GM12878 (cell line): ENCODE measurements at regions not wholly inside any gene's neighbourhood (a gene's known extent, or its start where the extent isn't known, plus 50 kb on each side); places are given as distances from the start of the nearest gene placed in this dataset.

ENCODE experiments used
- ATAC-seq: fragments of 200-7000 bp; cut with Tn5 transposase; 3 replicates; pipeline ENCODE4 v1.9.1; 2020; ENCODE audit warnings: mild to moderate bottlenecking, moderate library complexity
- BruUV-seq: library from RNA; stranded (reverse); fragments of 400-500 nt; replicated peaks from 2 replicates; lab custom pipeline; 2021; lab: Mats Ljungman, UMichigan
- CTCF ChIA-PET: fragments of 300-600 bp; sonication (Branson Sonifier 250); formaldehyde crosslinking; extraction: SDS; loops from one replicate; lab custom pipeline; 2021; ENCODE audit warnings: inconsistent platforms; lab: Yijun Ruan, JAX
- POLR2A ChIA-PET: fragments of 350-600 bp; formaldehyde crosslinking; extraction: SDS; loops from one replicate; lab custom pipeline; 2021; ENCODE audit warnings: inconsistent platforms; lab: Charles Lee
- RAD21 ChIA-PET: fragments of 300-600 bp; sonication (Branson Sonifier 250); formaldehyde crosslinking; loops from one replicate; lab custom pipeline; 2023; ENCODE audit warnings: antibody characterized with exemption; ENCODE audit not compliant: unreplicated experiment; lab: Charles Lee
- SMC1A ChIA-PET: fragments of 300-600 bp; sonication (Branson Sonifier 250); formaldehyde crosslinking; loops from one replicate; lab custom pipeline; 2023; ENCODE audit not compliant: unreplicated experiment, uncharacterized antibody; lab: Charles Lee
- DNase-seq: peaks from one replicate; pipeline ENCODE4 v3.0.0-alpha.2; 2011; ENCODE audit warnings: low read depth, low spot score
- FAIRE-seq: peaks from 3 replicates; lab custom pipeline; 2011; peaks lifted over from hg19 to GRCh38; lab: Jason Lieb, UNC
- H2AFZ ChIP-seq: 2 replicates; pipeline ENCODE4 v1.6.0; 2011; ENCODE audit warnings: low read depth, low read length, control low read depth; ENCODE audit not compliant: control insufficient read depth
- H3K27ac ChIP-seq: 2 replicates; pipeline ENCODE4 v1.5.1; 2011; ENCODE audit warnings: control low read depth; ENCODE audit not compliant: control insufficient read depth, insufficient read depth
- H3K27me3 ChIP-seq, 2 experiments: replicated peaks in 1 of 2; 2 replicates each; pipeline versions ENCODE4 v1.6.0 to v1.6.1; 2011; ENCODE audit warnings: low read length in 1 of 2; ENCODE audit not compliant: control insufficient read depth in 2 of 2, insufficient read depth in 2 of 2
- H3K36me3 ChIP-seq, 2 experiments: 2 replicates each; pipeline ENCODE4 v1.5.1; 2011; ENCODE audit warnings: low read length in 1 of 2; ENCODE audit not compliant: control insufficient read depth in 2 of 2, insufficient read depth in 2 of 2
- H3K4me1 ChIP-seq: 2 replicates; pipeline ENCODE4 v1.6.1; 2011; ENCODE audit warnings: mild to moderate bottlenecking, low read length, moderate library complexity, mixed read lengths; ENCODE audit not compliant: control insufficient read depth, insufficient read depth
- H3K4me2 ChIP-seq: 2 replicates; pipeline ENCODE4 v1.6.0; 2011; ENCODE audit warnings: control low read depth; ENCODE audit not compliant: control insufficient read depth, insufficient read depth
- H3K4me3 ChIP-seq: fragments of 200-600 bp; sonication (generic); 2 replicates; pipeline ENCODE4 v1.5.1; 2016
- H3K79me2 ChIP-seq: 2 replicates; pipeline ENCODE4 v1.6.0; 2011; ENCODE audit warnings: low read length; ENCODE audit not compliant: control insufficient read depth, insufficient read depth
- H3K9ac ChIP-seq: 2 replicates; pipeline ENCODE4 v1.8.0; 2011; ENCODE audit warnings: low read length, control low read depth, mixed read lengths; ENCODE audit not compliant: control insufficient read depth, insufficient read depth
- H3K9me3 ChIP-seq: replicated peaks from 3 replicates; pipeline ENCODE4 v1.5.1; 2011; ENCODE audit warnings: mild to moderate bottlenecking, low read length; ENCODE audit not compliant: control insufficient read depth, insufficient read depth
- H4K20me1 ChIP-seq: 2 replicates; pipeline ENCODE4 v1.6.0; 2011; ENCODE audit not compliant: control insufficient read depth, insufficient read depth
- BACH1 ChIP-seq: fragments of 450-650 bp; IDR thresholded peaks from 2 replicates; pipeline ENCODE4 v1.6.1; 2017; ENCODE audit warnings: mild to moderate bottlenecking, borderline replicate concordance
- BMI1 ChIP-seq: fragments of 450-650 bp; IDR thresholded peaks from 2 replicates; pipeline ENCODE4 v1.6.1; 2016; ENCODE audit warnings: mild to moderate bottlenecking, moderate library complexity, borderline replicate concordance
- BRCA1 ChIP-seq: IDR thresholded peaks from 2 replicates; pipeline ENCODE4 v1.6.1; 2011; ENCODE audit warnings: low read depth, low read length, improper control_type of control experiment
- CREM ChIP-seq: IDR thresholded peaks from 2 replicates; pipeline ENCODE4 v1.6.1; 2014; ENCODE audit warnings: antibody characterized with exemption, low read depth
- HDAC6 ChIP-seq: fragments of 200-600 bp; sonication (generic); IDR thresholded peaks from one replicate; pipeline ENCODE4 v1.8.0; 2017; ENCODE audit warnings: antibody characterized with exemption; ENCODE audit not compliant: unreplicated experiment
- IKZF2 ChIP-seq, 2 experiments: fragments of 450-650 bp; IDR thresholded peaks; 2 replicates each; pipeline ENCODE4 v1.6.1; 2017; ENCODE audit warnings: mild to moderate bottlenecking in 2 of 2, moderate library complexity in 2 of 2
- IRF3 ChIP-seq: fragments of 450-650 bp; IDR thresholded peaks from 2 replicates; pipeline ENCODE4 v1.6.1; 2014; ENCODE audit warnings: mild to moderate bottlenecking
- JUNB ChIP-seq: IDR thresholded peaks from 2 replicates; pipeline ENCODE4 v1.6.1; 2016; ENCODE audit warnings: antibody characterized with exemption, mild to moderate bottlenecking
- MEF2B ChIP-seq: fragments of 450-650 bp; IDR thresholded peaks from 2 replicates; pipeline ENCODE4 v1.6.1; 2018; ENCODE audit warnings: mild to moderate bottlenecking, moderate library complexity; ENCODE audit not compliant: partially characterized antibody, poor library complexity, severe bottlenecking
- MTA3 ChIP-seq: IDR thresholded peaks from 2 replicates; pipeline ENCODE4 v1.6.1; 2012; ENCODE audit warnings: low read length, inconsistent platforms, borderline replicate concordance
- MYC ChIP-seq: IDR thresholded peaks from 2 replicates; pipeline ENCODE4 v1.6.1; 2011; ENCODE audit warnings: mild to moderate bottlenecking, low read length, moderate library complexity, inconsistent platforms; ENCODE audit not compliant: insufficient read depth, insufficient replicate concordance, insufficient read length, severe bottlenecking
- NFIC ChIP-seq: IDR thresholded peaks from 2 replicates; pipeline ENCODE4 v1.6.1; 2012; ENCODE audit warnings: low read depth, mild to moderate bottlenecking, inconsistent platforms, low read length, moderate library complexity
- PML ChIP-seq: IDR thresholded peaks from 2 replicates; pipeline ENCODE4 v1.6.1; 2012; ENCODE audit warnings: low read length, inconsistent platforms
- RAD21 ChIP-seq: IDR thresholded peaks from 2 replicates; pipeline ENCODE4 v1.6.1; 2011; ENCODE audit warnings: mild to moderate bottlenecking, low read depth, low read length, moderate library complexity; ENCODE audit not compliant: insufficient read depth
- SIN3A ChIP-seq: IDR thresholded peaks from 2 replicates; pipeline ENCODE4 v1.6.1; 2012; ENCODE audit warnings: low read depth, low read length, improper control_type of control experiment
- SRF ChIP-seq, 2 experiments: IDR thresholded peaks; 2 replicates each; pipeline ENCODE4 v1.6.1; 2011; ENCODE audit warnings: low read depth in 2 of 2, low read length in 2 of 2, mild to moderate bottlenecking in 1 of 2, moderate library complexity in 1 of 2
- TAF1 ChIP-seq: IDR thresholded peaks from 2 replicates; pipeline ENCODE4 v1.6.1; 2011; ENCODE audit warnings: mild to moderate bottlenecking, low read depth, low read length, borderline replicate concordance
- TARDBP ChIP-seq: IDR thresholded peaks from 2 replicates; pipeline ENCODE4 v1.6.1; 2016; ENCODE audit warnings: borderline replicate concordance
- YBX1 ChIP-seq: fragments of 450-650 bp; IDR thresholded peaks from 2 replicates; pipeline ENCODE4 v1.6.1; 2016; ENCODE audit warnings: antibody characterized with exemption
- ZSCAN29 ChIP-seq: fragments of 450-650 bp; IDR thresholded peaks from 2 replicates; pipeline ENCODE4 v1.6.1; 2017; ENCODE audit warnings: mild to moderate bottlenecking, moderate library complexity
- WGBS: methylation state at CpG from one replicate; pipeline ENCODE4 v1.1.6; 2016; ENCODE audit warnings: low lambda C conversion rate; ENCODE audit not compliant: insufficient replicate concordance, insufficient coverage; ENCODE audit errors: missing lambda C conversion rate; 5-methylcytosine and 5-hydroxymethylcytosine counted together
- in situ Hi-C: fragments of 300-500 bp; cut with MboI; formaldehyde crosslinking; loops from 9 replicates; pipeline ENCODE4 v1.14.3; 2018; ENCODE audit warnings: mixed read lengths
- intact Hi-C: fragments of 100-400 bp; cut with micrococcal nuclease; formaldehyde crosslinking; loops from one replicate; pipeline ENCODE4 v1.14.2; 2022; ENCODE audit not compliant: unreplicated experiment
- TF ChIP-seq, protein P1 (sequence below): fragments of 450-650 bp; IDR thresholded peaks from 2 replicates; pipeline ENCODE4 v1.6.1; 2017; ENCODE audit warnings: mild to moderate bottlenecking, low read depth, inconsistent platforms; ENCODE audit not compliant: poor library complexity, severe bottlenecking

DNA sequence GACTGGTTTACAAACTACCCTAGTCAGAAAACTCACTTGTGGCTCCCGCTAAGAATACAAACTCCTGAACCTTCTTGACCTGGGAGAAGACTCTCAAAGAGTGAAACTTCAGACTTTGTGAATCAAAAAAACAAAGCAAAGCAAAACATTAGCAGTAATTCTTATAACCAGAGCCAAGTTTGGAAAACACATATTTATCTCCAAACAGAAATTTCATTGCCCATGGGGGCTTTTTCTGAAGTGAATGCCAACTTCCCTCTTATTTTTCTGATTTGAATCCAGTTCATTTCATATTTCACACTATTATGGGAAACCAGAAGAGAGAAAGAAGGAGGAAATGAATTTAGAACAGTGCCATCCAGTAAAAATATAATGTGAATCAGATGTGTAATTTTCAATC is 55.7 kb upstream of the ZNF385D start (continued):
- TF ChIP-seq MEF2B, result no peak

DNA sequence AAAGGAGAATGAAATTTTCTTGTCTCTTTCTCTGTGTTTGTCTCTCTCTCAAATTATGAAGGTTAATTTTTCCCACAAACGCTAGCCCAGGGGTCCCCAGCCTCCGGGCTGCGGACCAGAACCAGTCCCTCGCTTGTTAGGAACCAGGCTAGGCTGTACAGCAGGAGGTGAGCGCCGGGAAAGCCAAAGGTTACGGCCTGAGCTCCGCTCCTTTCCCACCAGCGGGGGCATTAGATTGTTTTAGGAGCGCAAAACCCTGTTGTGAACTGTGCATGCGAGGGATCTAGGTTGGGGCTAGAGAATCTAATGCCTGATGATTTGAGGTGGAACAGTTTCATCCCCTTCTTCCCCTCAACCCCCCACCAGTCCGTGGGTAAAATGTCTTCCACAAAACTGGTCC is 74.7 kb upstream of the ZNF385D start:
- H3K27me3 ChIP-seq, result no peaks in the 10 kb centered on the region
- FAIRE-seq (no peak), DNase-seq (no peak), ATAC-seq (no peak)
- POLR2A ChIA-PET, result no interaction called here
- WGBS, result 42% methylated on average over 12 of the region's 12 CpGs
- H4K20me1 ChIP-seq, result no peaks in the 10 kb centered on the region
- TF ChIP-seq BRCA1 (no peak), JUNB (no peak), CREM (no peak), TAF1 (no peak), IKZF2 (IDR thresholded peaks at IDR 0.05) (no peak), YBX1 (no peak), BACH1 (no peak), ZSCAN29 (no peak), HDAC6 (no peak), MYC (no peak), NFIC (no peak), RAD21 (no peak), IRF3 (no peak), TARDBP (no peak), SRF (IDR thresholded peaks at IDR 0.05; ENCODE audit: low read depth in 2 of 2, low read length in 2 of 2) (no peak), PML (no peak), SIN3A (no peak), BMI1 (no peak), MTA3 (no peak)
- TF ChIP-seq, protein P1, sequence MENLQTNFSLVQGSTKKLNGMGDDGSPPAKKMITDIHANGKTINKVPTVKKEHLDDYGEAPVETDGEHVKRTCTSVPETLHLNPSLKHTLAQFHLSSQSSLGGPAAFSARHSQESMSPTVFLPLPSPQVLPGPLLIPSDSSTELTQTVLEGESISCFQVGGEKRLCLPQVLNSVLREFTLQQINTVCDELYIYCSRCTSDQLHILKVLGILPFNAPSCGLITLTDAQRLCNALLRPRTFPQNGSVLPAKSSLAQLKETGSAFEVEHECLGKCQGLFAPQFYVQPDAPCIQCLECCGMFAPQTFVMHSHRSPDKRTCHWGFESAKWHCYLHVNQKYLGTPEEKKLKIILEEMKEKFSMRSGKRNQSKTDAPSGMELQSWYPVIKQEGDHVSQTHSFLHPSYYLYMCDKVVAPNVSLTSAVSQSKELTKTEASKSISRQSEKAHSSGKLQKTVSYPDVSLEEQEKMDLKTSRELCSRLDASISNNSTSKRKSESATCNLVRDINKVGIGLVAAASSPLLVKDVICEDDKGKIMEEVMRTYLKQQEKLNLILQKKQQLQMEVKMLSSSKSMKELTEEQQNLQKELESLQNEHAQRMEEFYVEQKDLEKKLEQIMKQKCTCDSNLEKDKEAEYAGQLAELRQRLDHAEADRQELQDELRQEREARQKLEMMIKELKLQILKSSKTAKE, result no peak
- H3K4me3 ChIP-seq, result no peak overlapping the region
- no peak overlapping the region for H3K4me2 ChIP-seq
- RAD21 ChIA-PET, result no interaction called here
- in situ Hi-C loops, result no loop called here
- H3K9ac ChIP-seq, result no peak overlapping the region
- H3K79me2 ChIP-seq, result no peaks in the 10 kb centered on the region
- SMC1A ChIA-PET, result no interaction called here
- CTCF ChIA-PET, result no interaction called here
- no peaks in the 10 kb centered on the region for H3K36me3 ChIP-seq
- BruUV-seq, result no TSS peak
- intact Hi-C loops, result no loop called here
- no peaks in the 10 kb centered on the region for H3K4me1 ChIP-seq
- no peak overlapping the region for H3K27ac ChIP-seq
- H2AFZ ChIP-seq, result no peak overlapping the region
- H3K9me3 ChIP-seq, result no peaks in the 10 kb centered on the region
